ENCODE measurements at regions not wholly inside any gene's neighbourhood (a gene's known extent, or its start where the extent isn't known, plus 50 kb on each side); places are given as distances from the start of the nearest gene placed in this dataset.

GRCh38 chr14:84262932-84263331 lies 1267.0 kb upstream of the FLRT2 start:
- no peak for FAIRE-seq
- POLR2A ChIA-PET: no interaction called here

GRCh38 chr14:84272290-84272721 lies 1257.6 kb upstream of the FLRT2 start:
- Histone ChIP-seq H3K27ac (no peak overlapping the region), H3K9me3 (no peaks in the 10 kb centered on the region), H3K4me2 (no peak overlapping the region), H3K4me1 (no peaks in the 10 kb centered on the region), H3K4me3 (no peak overlapping the region)
- no peak for DNase-seq (ENCODE audit: low read depth in 1 of 2, low spot score in 1 of 2)
- ChIA-PET POLR2A (no interaction called here), CTCF (no interaction called here)
- TF ChIP-seq ATOH8 (CRISPR knock-in tag; IDR thresholded peaks at IDR 0.05; ENCODE audit: low read depth): no peak
- no peak for TF ChIP-seq NFE2L2 (conservative IDR thresholded peaks at IDR 0.05; ENCODE audit: low read length)
- no peak for TF ChIP-seq NR3C1 (IDR thresholded peaks at IDR 0.05)
- no peak for TF ChIP-seq MAZ (IDR thresholded peaks at IDR 0.05; ENCODE audit: borderline replicate concordance, low read depth, low read length)
- no peak for TF ChIP-seq GATA3 (IDR thresholded peaks at IDR 0.05; ENCODE audit: borderline replicate concordance)
- no peak for TF ChIP-seq MAFK (IDR thresholded peaks at IDR 0.05; ENCODE audit: partially characterized antibody)
- TF ChIP-seq NPAS2 (CRISPR knock-in tag; IDR thresholded peaks at IDR 0.05; ENCODE audit: borderline replicate concordance): no peak
- no peak for TF ChIP-seq SMC3 (IDR thresholded peaks at IDR 0.05)
- no peak for TF ChIP-seq HEYL (CRISPR knock-in tag; IDR thresholded peaks at IDR 0.05)
- no peak for TF ChIP-seq CEBPB (IDR thresholded peaks at IDR 0.05)
- TF ChIP-seq RNF2 (IDR thresholded peaks at IDR 0.05; ENCODE audit: borderline replicate concordance, low read depth): no peak
- TF ChIP-seq POLR2A (IDR thresholded peaks at IDR 0.05; ENCODE audit: low read length): no peak
- no peak for TF ChIP-seq ZC3H11A (IDR thresholded peaks at IDR 0.05)
- no peak for TF ChIP-seq KDM5A (IDR thresholded peaks at IDR 0.05)
- TF ChIP-seq RARB (CRISPR knock-in tag; IDR thresholded peaks at IDR 0.05): no peak
- no peak for TF ChIP-seq HOXA7 (CRISPR knock-in tag; IDR thresholded peaks at IDR 0.05)
- no peak for TF ChIP-seq PBX3 (IDR thresholded peaks at IDR 0.05)
- 30% methylated on average over 2 of the region's 2 CpGs for WGBS (ENCODE audit: missing lambda C conversion rate)
- ATAC-seq: no peak
- no peak for FAIRE-seq

More at GRCh38 chr14:84262932-84263331, 1267.0 kb upstream of the FLRT2 start:
- Histone ChIP-seq H3K9me3 (no peaks in the 10 kb centered on the region), H3K4me1 (no peaks in the 10 kb centered on the region), H3K27ac (no peak overlapping the region), H3K4me3 (no peak overlapping the region), H3K4me2 (no peak overlapping the region)
- CTCF ChIA-PET: no interaction called here
- DNase-seq (ENCODE audit: low read depth in 1 of 2, low spot score in 1 of 2): no peak
- no peak for ATAC-seq
- TF ChIP-seq HEYL (CRISPR knock-in tag; IDR thresholded peaks at IDR 0.05): no peak
- TF ChIP-seq PHF8 (IDR thresholded peaks at IDR 0.05; ENCODE audit: borderline replicate concordance, low read depth): no peak
- no peak for TF ChIP-seq KDM5A (IDR thresholded peaks at IDR 0.05)
- no peak for TF ChIP-seq FOSB (CRISPR knock-in tag; IDR thresholded peaks at IDR 0.05)
- TF ChIP-seq POLR2AphosphoS2 (conservative IDR thresholded peaks at IDR 0.05; ENCODE audit: low read length): no peak
- no peak for TF ChIP-seq ATOH8 (CRISPR knock-in tag; IDR thresholded peaks at IDR 0.05; ENCODE audit: low read depth)
- TF ChIP-seq JUNB (IDR thresholded peaks at IDR 0.05): no peak
- TF ChIP-seq KDM1A (IDR thresholded peaks at IDR 0.05; ENCODE audit: low read depth): no peak
- TF ChIP-seq HOXB5 (CRISPR knock-in tag; IDR thresholded peaks at IDR 0.05): no peak
- TF ChIP-seq POLR2A (IDR thresholded peaks at IDR 0.05; ENCODE audit: low read length): no peak
- no peak for TF ChIP-seq SREBF2 (IDR thresholded peaks at IDR 0.05)
- no peak for TF ChIP-seq CEBPB (IDR thresholded peaks at IDR 0.05)
- TF ChIP-seq FOXS1 (CRISPR knock-in tag; IDR thresholded peaks at IDR 0.05): no peak
- no peak for TF ChIP-seq NPAS2 (CRISPR knock-in tag; IDR thresholded peaks at IDR 0.05; ENCODE audit: borderline replicate concordance)
- TF ChIP-seq MAX (IDR thresholded peaks at IDR 0.05): no peak
- no peak for TF ChIP-seq MAFK (IDR thresholded peaks at IDR 0.05; ENCODE audit: partially characterized antibody)
- no peak for TF ChIP-seq ZFP36 (IDR thresholded peaks at IDR 0.05; ENCODE audit: borderline replicate concordance, partially characterized antibody)
- TF ChIP-seq EHF (CRISPR knock-in tag; IDR thresholded peaks at IDR 0.05): no peak
- TF ChIP-seq HDAC2 (IDR thresholded peaks at IDR 0.05): no peak
